ENCODE measurements at regions not wholly inside any gene's neighbourhood (a gene's known extent, or its start where the extent isn't known, plus 50 kb on each side); places are given as distances from the start of the nearest gene placed in this dataset.

DNA sequence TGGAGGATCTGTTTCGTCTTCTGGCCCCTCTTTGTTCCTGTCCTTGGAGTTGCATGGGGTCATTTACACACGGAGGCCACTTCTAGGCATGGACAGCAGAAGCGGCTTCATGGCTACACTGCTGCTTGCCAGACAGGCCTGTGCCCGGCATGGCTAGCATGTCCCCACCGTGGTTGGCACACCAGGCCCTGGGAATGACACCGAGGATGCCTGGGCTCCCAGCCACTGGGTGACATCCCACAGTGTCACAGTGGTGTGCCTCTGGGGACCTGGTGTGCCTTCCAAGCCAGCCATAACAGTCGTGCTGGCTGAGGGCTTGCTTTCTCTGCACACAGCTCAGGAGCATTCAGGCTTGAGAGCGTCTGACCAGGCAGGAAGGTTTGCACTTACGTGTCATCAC, 910.1 kb downstream of the TBC1D22A start:
- H3K4me3 ChIP-seq, result no peak overlapping the region
- H3K4me1 ChIP-seq (replicated peaks in 1 of 2), result no peaks in the 10 kb centered on the region
- intact Hi-C loops (cut with DNase I), result no loop called here
- no peaks in the 10 kb centered on the region for H3K9me3 ChIP-seq (replicated peaks in 1 of 3)
- no peak for DNase-seq
- H3K36me3 ChIP-seq (replicated peaks in 1 of 2), result no peaks in the 10 kb centered on the region
- H3K27ac ChIP-seq, result no peak overlapping the region
- TF ChIP-seq, protein P1, sequence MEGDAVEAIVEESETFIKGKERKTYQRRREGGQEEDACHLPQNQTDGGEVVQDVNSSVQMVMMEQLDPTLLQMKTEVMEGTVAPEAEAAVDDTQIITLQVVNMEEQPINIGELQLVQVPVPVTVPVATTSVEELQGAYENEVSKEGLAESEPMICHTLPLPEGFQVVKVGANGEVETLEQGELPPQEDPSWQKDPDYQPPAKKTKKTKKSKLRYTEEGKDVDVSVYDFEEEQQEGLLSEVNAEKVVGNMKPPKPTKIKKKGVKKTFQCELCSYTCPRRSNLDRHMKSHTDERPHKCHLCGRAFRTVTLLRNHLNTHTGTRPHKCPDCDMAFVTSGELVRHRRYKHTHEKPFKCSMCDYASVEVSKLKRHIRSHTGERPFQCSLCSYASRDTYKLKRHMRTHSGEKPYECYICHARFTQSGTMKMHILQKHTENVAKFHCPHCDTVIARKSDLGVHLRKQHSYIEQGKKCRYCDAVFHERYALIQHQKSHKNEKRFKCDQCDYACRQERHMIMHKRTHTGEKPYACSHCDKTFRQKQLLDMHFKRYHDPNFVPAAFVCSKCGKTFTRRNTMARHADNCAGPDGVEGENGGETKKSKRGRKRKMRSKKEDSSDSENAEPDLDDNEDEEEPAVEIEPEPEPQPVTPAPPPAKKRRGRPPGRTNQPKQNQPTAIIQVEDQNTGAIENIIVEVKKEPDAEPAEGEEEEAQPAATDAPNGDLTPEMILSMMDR (IDR thresholded peaks at IDR 0.05), result no peak
- no peak for TF ChIP-seq POLR2A (IDR thresholded peaks at IDR 0.05)
- 82 to 86% (median 82%) methylated on average over 3 to 9 of the region's 9 CpGs for WGBS, 4 donors
- no peaks in the 10 kb centered on the region for H3K27me3 ChIP-seq

DNA sequence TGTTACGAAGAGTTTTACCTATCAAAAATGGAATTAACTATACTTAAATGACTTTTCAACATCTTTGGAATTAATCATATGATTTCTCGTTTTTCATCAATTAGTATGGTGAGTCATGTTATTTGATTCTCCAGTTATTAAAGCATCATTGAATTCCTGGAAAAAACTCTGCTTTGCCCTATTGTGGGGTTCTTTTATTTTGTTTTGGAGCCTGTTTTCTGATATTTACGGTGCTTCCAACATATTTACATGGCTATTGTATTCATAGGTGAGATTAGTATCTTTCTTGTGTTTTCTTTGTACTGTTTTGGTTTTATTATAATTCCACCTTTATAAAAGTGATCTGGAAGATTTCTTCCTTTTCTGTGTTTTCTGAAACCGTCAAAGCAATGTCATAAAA, 902.7 kb downstream of the TBC1D22A start:
- DNase-seq, result no peak
- intact Hi-C loops (cut with DNase I), result no loop called here
- Histone ChIP-seq H3K27ac (no peak overlapping the region), H3K4me3 (no peak overlapping the region), H3K36me3 (replicated peaks in 1 of 2) (no peaks in the 10 kb centered on the region), H3K27me3 (no peaks in the 10 kb centered on the region), H3K9me3 (replicated peaks in 1 of 3) (no peaks in the 10 kb centered on the region), H3K4me1 (replicated peaks in 1 of 2) (no peaks in the 10 kb centered on the region)
- TF ChIP-seq POLR2A (IDR thresholded peaks at IDR 0.05), result no peak
- WGBS, 4 donors, result 60 to 68% (median 65%) methylated on average over 4 of the region's 4 CpGs

DNA sequence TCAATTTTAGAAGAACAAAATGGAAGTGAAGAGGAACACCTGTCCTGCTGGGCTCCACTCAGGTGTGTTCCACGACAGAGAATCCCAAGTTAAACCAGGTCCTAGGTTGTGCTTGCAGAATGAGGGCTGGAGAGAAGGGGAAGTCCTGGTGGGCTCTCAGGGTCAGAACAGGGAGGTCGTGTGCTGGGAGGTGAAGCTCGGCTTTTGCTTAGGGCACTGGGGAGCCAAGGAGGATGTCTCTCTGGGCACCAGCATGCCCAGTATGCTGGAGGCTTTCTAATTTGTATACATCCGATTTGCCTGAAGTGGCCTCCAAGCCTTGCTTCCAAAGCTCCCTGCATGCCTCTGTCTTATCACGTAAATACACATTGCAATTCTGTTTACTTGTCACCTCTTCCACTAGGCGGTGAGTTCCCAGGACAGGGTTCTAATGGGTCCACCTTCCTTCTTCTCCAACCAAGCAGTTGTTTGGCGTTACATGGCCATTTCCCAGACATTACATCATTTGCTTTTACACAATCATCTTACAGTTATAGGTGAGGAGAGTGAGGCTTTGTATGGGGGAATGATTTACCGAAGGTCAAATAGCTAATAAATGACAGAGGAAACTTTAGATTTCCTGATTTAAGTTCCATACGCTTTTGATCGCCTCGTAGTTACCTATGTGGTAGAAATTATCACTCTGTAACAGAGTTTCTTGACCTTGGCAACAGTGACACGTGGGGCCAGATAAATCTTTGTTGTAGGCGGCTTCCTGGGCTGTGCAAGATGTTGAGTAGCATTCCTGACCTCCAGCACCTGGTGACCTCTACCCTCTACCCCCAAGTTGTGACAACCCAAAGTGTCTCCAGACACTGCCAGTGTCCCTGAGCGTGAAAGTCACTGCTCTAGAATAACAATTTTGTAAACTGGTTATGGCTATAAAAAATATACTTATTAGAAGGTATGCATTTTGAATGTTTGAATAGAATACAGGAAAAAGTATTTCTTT, 901.5 kb downstream of the TBC1D22A start:
- no peaks in the 10 kb centered on the region for H3K36me3 ChIP-seq (replicated peaks in 1 of 2)
- no peak for DNase-seq
- WGBS, 4 donors, result 67 to 75% (median 69%) methylated on average over 14 of the region's 14 CpGs
- TF ChIP-seq POLR2A (IDR thresholded peaks at IDR 0.05), result no peak
- TF ChIP-seq, protein P1 (IDR thresholded peaks at IDR 0.05), result no peak
- H3K27ac ChIP-seq, result no peak overlapping the region
- intact Hi-C loops (cut with DNase I), result no loop called here
- H3K9me3 ChIP-seq (replicated peaks in 1 of 3), result no peaks in the 10 kb centered on the region
- no peaks in the 10 kb centered on the region for H3K27me3 ChIP-seq
- no peaks in the 10 kb centered on the region for H3K4me1 ChIP-seq (replicated peaks in 1 of 2)
- no peak overlapping the region for H3K4me3 ChIP-seq

DNA sequence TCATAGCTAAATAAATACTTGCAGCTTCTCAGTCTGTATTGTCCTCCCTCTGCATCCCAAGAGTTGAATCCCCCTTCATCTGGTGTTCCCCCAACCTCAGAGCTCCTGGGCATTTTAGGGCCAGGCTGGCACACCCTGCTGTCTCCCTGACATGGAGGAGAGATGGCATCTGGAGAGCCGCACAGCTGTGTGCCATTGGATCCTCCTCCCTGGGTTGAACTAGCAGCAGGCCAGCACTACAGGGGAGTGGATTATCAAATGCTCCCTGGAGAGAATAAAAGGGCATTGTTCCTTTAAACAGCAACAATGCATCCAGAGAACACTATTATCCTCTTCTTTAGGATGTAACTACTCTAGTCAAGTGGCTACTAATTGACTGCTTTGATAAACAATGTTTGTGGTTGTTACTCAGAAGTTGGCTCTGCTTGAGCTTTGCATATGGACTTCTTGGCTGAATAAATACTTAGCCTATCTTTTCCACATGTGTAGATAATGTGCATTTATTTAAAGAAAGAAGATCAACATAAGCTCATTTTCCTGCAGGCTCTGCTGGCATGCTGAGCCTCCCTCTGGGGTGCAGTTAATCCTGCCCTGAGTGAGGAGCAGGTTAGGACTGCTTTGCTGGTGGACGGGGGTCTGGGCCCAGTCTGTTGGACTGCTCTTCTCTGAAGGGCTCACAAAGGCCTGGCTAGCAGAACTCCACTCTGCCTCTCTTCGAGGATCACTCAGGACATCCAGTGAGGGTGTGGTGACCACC, 897.2 kb downstream of the TBC1D22A start:
- Histone ChIP-seq H3K9me3 (replicated peaks in 1 of 3) (no peaks in the 10 kb centered on the region), H3K4me1 (replicated peaks in 1 of 2) (no peaks in the 10 kb centered on the region), H3K4me3 (no peak overlapping the region), H3K27ac (no peak overlapping the region), H3K27me3 (no peaks in the 10 kb centered on the region), H3K36me3 (replicated peaks in 1 of 2) (no peaks in the 10 kb centered on the region)
- DNase-seq, result no peak
- 45 to 56% (median 53%) methylated on average over 2 to 3 of the region's 3 CpGs for WGBS, 4 donors
- TF ChIP-seq, protein P1 (IDR thresholded peaks at IDR 0.05), result no peak
- no peak for TF ChIP-seq POLR2A (IDR thresholded peaks at IDR 0.05)
- intact Hi-C loops (cut with DNase I), result no loop called here

Data from adrenal gland (tissue), 9 donors.